ENCODE measurements at regions not wholly inside any gene's neighbourhood (a gene's known extent, or its start where the extent isn't known, plus 50 kb on each side); places are given as distances from the start of the nearest gene placed in this dataset.

GRCh38 chr6:67328269-67328668, 1306.8 kb upstream of the ADGRB3 start:
- H3K36me3 ChIP-seq (ENCODE audit: control insufficient read depth, low read depth, low read length): no peaks in the 10 kb centered on the region
- H3K27ac ChIP-seq (ENCODE audit: low read length): no peak overlapping the region
- no peaks in the 10 kb centered on the region for H3K4me1 ChIP-seq (ENCODE audit: control insufficient read depth, low read depth, low read length)
- no peak overlapping the region for H3K4me3 ChIP-seq (ENCODE audit: low read length)
- H3K27me3 ChIP-seq (ENCODE audit: control insufficient read depth, insufficient read depth, low read length): no peaks in the 10 kb centered on the region
- H3K9ac ChIP-seq (ENCODE audit: low read length): no peak overlapping the region
- no peaks in the 10 kb centered on the region for H3K9me3 ChIP-seq (ENCODE audit: control insufficient read depth, low read depth, low read length)

GRCh38 chr6:67300430-67301040, 1334.5 kb upstream of the ADGRB3 start:
- Histone ChIP-seq H3K4me1 (ENCODE audit: control insufficient read depth, low read depth, low read length) (no peaks in the 10 kb centered on the region), H3K36me3 (ENCODE audit: control insufficient read depth, low read depth, low read length) (no peaks in the 10 kb centered on the region), H3K4me3 (ENCODE audit: low read length) (no peak overlapping the region), H3K9me3 (ENCODE audit: control insufficient read depth, low read depth, low read length) (no peaks in the 10 kb centered on the region), H3K9ac (ENCODE audit: low read length) (no peak overlapping the region), H3K27ac (ENCODE audit: low read length) (no peak overlapping the region), H3K27me3 (ENCODE audit: control insufficient read depth, insufficient read depth, low read length) (no peaks in the 10 kb centered on the region)

DNA sequence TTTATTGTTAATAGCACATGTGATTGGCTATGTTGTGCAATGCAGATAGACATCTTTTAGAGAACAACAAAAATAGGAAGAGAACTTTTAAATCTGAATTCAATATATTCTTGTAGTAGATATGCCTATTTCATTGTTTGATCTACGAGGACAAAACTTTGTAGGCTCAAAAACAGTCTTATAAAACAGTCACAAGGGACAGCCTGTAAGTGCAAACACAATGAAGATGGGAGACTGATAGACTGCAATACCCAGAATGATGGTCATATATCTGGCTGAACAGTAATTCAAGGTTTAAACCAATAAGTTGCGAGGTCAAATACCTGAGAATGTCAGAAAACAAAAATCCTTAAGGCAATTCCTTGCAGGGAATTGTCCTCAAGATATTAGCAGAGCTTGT, 1342.9 kb upstream of the ADGRB3 start:
- Histone ChIP-seq H3K36me3 (ENCODE audit: control insufficient read depth, low read depth, low read length) (no peaks in the 10 kb centered on the region), H3K9ac (ENCODE audit: low read length) (no peak overlapping the region), H3K9me3 (ENCODE audit: control insufficient read depth, low read depth, low read length) (no peaks in the 10 kb centered on the region), H3K27me3 (ENCODE audit: control insufficient read depth, insufficient read depth, low read length) (no peaks in the 10 kb centered on the region), H3K4me3 (ENCODE audit: low read length) (no peak overlapping the region), H3K27ac (ENCODE audit: low read length) (no peak overlapping the region), H3K4me1 (ENCODE audit: control insufficient read depth, low read depth, low read length) (no peaks in the 10 kb centered on the region)

GRCh38 chr6:67287566-67287965, 1347.5 kb upstream of the ADGRB3 start:
- Histone ChIP-seq H3K4me3 (ENCODE audit: low read length) (no peak overlapping the region), H3K9ac (ENCODE audit: low read length) (no peak overlapping the region)

DNA sequence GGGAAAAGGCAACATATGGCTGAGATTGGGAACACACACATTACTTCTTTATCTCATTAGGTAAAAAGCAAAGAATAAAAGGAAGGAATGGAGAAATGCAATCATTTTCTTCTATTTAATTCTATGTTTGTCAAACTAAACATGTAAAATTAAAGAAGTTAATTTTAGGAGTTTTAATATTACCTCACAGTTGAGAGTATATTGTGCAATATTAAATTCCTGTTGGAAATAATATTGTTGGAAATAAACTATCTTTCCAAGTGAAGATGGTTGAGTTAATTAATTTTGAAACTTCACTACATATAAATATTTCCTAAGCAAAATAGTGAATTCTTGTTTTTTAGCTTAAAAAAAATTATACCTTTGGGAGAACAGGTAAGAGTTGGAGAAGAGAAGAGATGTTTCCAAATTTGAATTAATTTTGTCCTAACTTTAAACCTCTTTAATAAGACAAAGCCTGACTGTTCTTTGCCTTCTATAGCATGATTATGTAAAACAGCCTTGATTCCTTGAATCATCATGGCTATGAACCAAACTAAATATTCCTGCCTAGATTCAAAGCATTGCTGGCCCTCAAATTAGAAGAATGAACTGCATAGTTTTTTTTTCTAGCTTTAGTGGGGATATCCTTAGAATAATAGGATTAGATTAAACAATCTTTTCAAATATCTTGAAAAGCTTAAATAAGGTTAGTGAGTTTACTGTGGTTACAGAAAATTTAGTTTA, 1349.1 kb upstream of the ADGRB3 start:
- Histone ChIP-seq H3K4me1 (ENCODE audit: control insufficient read depth, low read depth, low read length) (no peaks in the 10 kb centered on the region), H3K4me3 (ENCODE audit: low read length) (no peak overlapping the region), H3K27ac (ENCODE audit: low read length) (no peak overlapping the region), H3K9me3 (ENCODE audit: control insufficient read depth, low read depth, low read length) (no peaks in the 10 kb centered on the region), H3K27me3 (ENCODE audit: control insufficient read depth, insufficient read depth, low read length) (no peaks in the 10 kb centered on the region), H3K9ac (ENCODE audit: low read length) (no peak overlapping the region), H3K36me3 (ENCODE audit: control insufficient read depth, low read depth, low read length) (no peaks in the 10 kb centered on the region)

More at GRCh38 chr6:67287566-67287965, 1347.5 kb upstream of the ADGRB3 start:
- Histone ChIP-seq H3K27ac (ENCODE audit: low read length) (no peak overlapping the region), H3K27me3 (ENCODE audit: control insufficient read depth, insufficient read depth, low read length) (no peaks in the 10 kb centered on the region), H3K9me3 (ENCODE audit: control insufficient read depth, low read depth, low read length) (no peaks in the 10 kb centered on the region), H3K36me3 (ENCODE audit: control insufficient read depth, low read depth, low read length) (no peaks in the 10 kb centered on the region), H3K4me1 (ENCODE audit: control insufficient read depth, low read depth, low read length) (no peaks in the 10 kb centered on the region)

- no peaks in the 10 kb centered on the region for H3K9me3 ChIP-seq (ENCODE audit: control insufficient read depth, low read depth, low read length)
- no peak overlapping the region for H3K27ac ChIP-seq (ENCODE audit: low read length)
- no peaks in the 10 kb centered on the region for H3K4me1 ChIP-seq (ENCODE audit: control insufficient read depth, low read depth, low read length)
- H3K9ac ChIP-seq (ENCODE audit: low read length): no peak overlapping the region
- no peaks in the 10 kb centered on the region for H3K27me3 ChIP-seq (ENCODE audit: control insufficient read depth, insufficient read depth, low read length)
- H3K4me3 ChIP-seq (ENCODE audit: low read length): no peak overlapping the region
- H3K36me3 ChIP-seq (ENCODE audit: control insufficient read depth, low read depth, low read length): no peaks in the 10 kb centered on the region
Measured at GRCh38 chr6:67277312-67277711, 1357.8 kb upstream of the ADGRB3 start.

- H3K36me3 ChIP-seq (ENCODE audit: control insufficient read depth, low read depth, low read length): no peaks in the 10 kb centered on the region
- H3K9me3 ChIP-seq (ENCODE audit: control insufficient read depth, low read depth, low read length): peaks cover 3% of the 10 kb centered on the region
- no peak overlapping the region for H3K27ac ChIP-seq (ENCODE audit: low read length)
- no peaks in the 10 kb centered on the region for H3K27me3 ChIP-seq (ENCODE audit: control insufficient read depth, insufficient read depth, low read length)
- no peak overlapping the region for H3K4me3 ChIP-seq (ENCODE audit: low read length)
- H3K9ac ChIP-seq (ENCODE audit: low read length): no peak overlapping the region
- no peaks in the 10 kb centered on the region for H3K4me1 ChIP-seq (ENCODE audit: control insufficient read depth, low read depth, low read length)
Measured at GRCh38 chr6:67265996-67266921, 1368.8 kb upstream of the ADGRB3 start.

GRCh38 chr6:67252663-67253062, 1382.4 kb upstream of the ADGRB3 start:
- H3K9ac ChIP-seq (ENCODE audit: low read length): no peak overlapping the region
- H3K9me3 ChIP-seq (ENCODE audit: control insufficient read depth, low read depth, low read length): no peaks in the 10 kb centered on the region
- no peaks in the 10 kb centered on the region for H3K36me3 ChIP-seq (ENCODE audit: control insufficient read depth, low read depth, low read length)
- H3K27me3 ChIP-seq (ENCODE audit: control insufficient read depth, insufficient read depth, low read length): no peaks in the 10 kb centered on the region
- H3K4me1 ChIP-seq (ENCODE audit: control insufficient read depth, low read depth, low read length): no peaks in the 10 kb centered on the region
- H3K4me3 ChIP-seq (ENCODE audit: low read length): no peak overlapping the region
- H3K27ac ChIP-seq (ENCODE audit: low read length): no peak overlapping the region

- no peaks in the 10 kb centered on the region for H3K27me3 ChIP-seq (ENCODE audit: control insufficient read depth, insufficient read depth, low read length)
- H3K27ac ChIP-seq (ENCODE audit: low read length): no peak overlapping the region
- H3K9me3 ChIP-seq (ENCODE audit: control insufficient read depth, low read depth, low read length): no peaks in the 10 kb centered on the region
- H3K4me1 ChIP-seq (ENCODE audit: control insufficient read depth, low read depth, low read length): no peaks in the 10 kb centered on the region
- H3K9ac ChIP-seq (ENCODE audit: low read length): no peak overlapping the region
- no peak overlapping the region for H3K4me3 ChIP-seq (ENCODE audit: low read length)
- no peaks in the 10 kb centered on the region for H3K36me3 ChIP-seq (ENCODE audit: control insufficient read depth, low read depth, low read length)
Measured at GRCh38 chr6:67248077-67248476, 1387.0 kb upstream of the ADGRB3 start.

DNA sequence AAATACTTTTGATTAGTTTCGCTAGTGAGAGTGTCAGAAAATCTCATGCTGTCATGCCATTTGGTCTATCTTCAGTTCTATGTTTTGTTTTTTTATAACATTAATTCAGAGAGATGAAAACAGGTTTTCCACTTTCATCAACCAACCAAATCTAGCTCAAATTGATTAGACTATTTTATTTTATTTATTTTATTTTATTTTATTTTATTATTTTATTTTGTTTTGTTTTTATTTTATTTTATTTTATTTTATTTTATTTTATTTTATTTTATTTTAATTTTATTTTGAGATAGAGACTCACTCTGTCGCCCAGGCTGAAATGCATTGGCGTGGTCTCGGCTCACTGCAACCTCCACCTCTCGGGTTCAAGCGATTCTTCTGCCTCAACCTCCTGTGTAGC, 1391.0 kb upstream of the ADGRB3 start:
- no peak overlapping the region for H3K27ac ChIP-seq (ENCODE audit: low read length)
- H3K4me1 ChIP-seq (ENCODE audit: control insufficient read depth, low read depth, low read length): no peaks in the 10 kb centered on the region
- no peak overlapping the region for H3K4me3 ChIP-seq (ENCODE audit: low read length)
- no peak overlapping the region for H3K9ac ChIP-seq (ENCODE audit: low read length)
- H3K36me3 ChIP-seq (ENCODE audit: control insufficient read depth, low read depth, low read length): no peaks in the 10 kb centered on the region
- H3K9me3 ChIP-seq (ENCODE audit: control insufficient read depth, low read depth, low read length): no peaks in the 10 kb centered on the region
- H3K27me3 ChIP-seq (ENCODE audit: control insufficient read depth, insufficient read depth, low read length): no peaks in the 10 kb centered on the region

DNA sequence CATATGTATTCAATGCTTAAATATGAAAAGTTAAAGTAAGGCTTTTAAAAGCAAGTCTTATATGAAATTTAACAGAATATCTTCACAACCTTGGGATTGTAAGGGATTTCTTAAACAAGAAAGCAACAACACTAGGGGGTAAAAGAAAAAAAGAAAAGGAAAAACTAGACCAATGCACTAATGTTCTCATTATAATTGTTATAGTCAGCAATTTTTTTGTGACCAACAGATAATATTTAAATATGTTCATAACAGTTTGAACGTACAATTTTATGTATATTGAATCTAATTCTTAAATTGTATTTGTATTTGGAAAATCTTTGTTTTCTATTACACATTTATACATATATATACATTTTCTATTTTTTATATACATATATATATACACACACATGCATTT, 1397.8 kb upstream of the ADGRB3 start:
- H3K27ac ChIP-seq (ENCODE audit: low read length): no peak overlapping the region
- no peak overlapping the region for H3K9ac ChIP-seq (ENCODE audit: low read length)
- H3K9me3 ChIP-seq (ENCODE audit: control insufficient read depth, low read depth, low read length): no peaks in the 10 kb centered on the region
- no peaks in the 10 kb centered on the region for H3K36me3 ChIP-seq (ENCODE audit: control insufficient read depth, low read depth, low read length)
- H3K27me3 ChIP-seq (ENCODE audit: control insufficient read depth, insufficient read depth, low read length): no peaks in the 10 kb centered on the region
- H3K4me3 ChIP-seq (ENCODE audit: low read length): no peak overlapping the region
- no peaks in the 10 kb centered on the region for H3K4me1 ChIP-seq (ENCODE audit: control insufficient read depth, low read depth, low read length)

Measured in iPS-18a (cell line).